Thoracic aorta (tissue), 2 donors: ENCODE measurements at regions not wholly inside any gene's neighbourhood (a gene's known extent, or its start where the extent isn't known, plus 50 kb on each side); places are given as distances from the start of the nearest gene placed in this dataset.

Experiments
- ATAC-seq: fragments of 150-250 bp; one replicate; pipeline ENCODE4 v1.8.0; 2017; ENCODE audit warnings: low read depth; ENCODE audit not compliant: insufficient number of reproducible peaks, low FRiP score
- DNase-seq: peaks from one replicate; pipeline ENCODE4 v3.0.0-alpha.2; 2020; ENCODE audit warnings: low spot score
- H3K27ac ChIP-seq, 2 donors: fragments of 200-600 bp; sonication (generic); 1 replicate in 1 of 2; 2 replicates in 1 of 2; pipeline ENCODE4 v1.5.1; 2016; ENCODE audit warnings: mild to moderate bottlenecking in 2 of 2, moderate library complexity in 2 of 2
- H3K27me3 ChIP-seq: fragments of 200-600 bp; sonication (generic); replicated peaks from 2 replicates; pipeline ENCODE4 v1.6.0; 2016; ENCODE audit warnings: mild to moderate bottlenecking; ENCODE audit not compliant: insufficient read depth
- H3K36me3 ChIP-seq: fragments of 200-600 bp; sonication (generic); one replicate; pipeline ENCODE4 v1.5.1; 2016
- H3K4me1 ChIP-seq, 2 donors: fragments of 200-600 bp; sonication (generic); 1 replicate in 1 of 2; 2 replicates in 1 of 2; pipeline versions ENCODE4 v1.5.1 to v1.6.0; 2016; ENCODE audit warnings: low read depth in 2 of 2, mild to moderate bottlenecking in 1 of 2; ENCODE audit not compliant: control insufficient read depth in 1 of 2
- H3K4me3 ChIP-seq: fragments of 200-600 bp; sonication (generic); 2 replicates; pipeline ENCODE4 v1.5.1; 2016; ENCODE audit warnings: mild to moderate bottlenecking
- H3K9me3 ChIP-seq: fragments of 200-600 bp; sonication (generic); 2 replicates; pipeline ENCODE4 v1.5.1; 2016
- CTCF ChIP-seq: fragments of 200-600 bp; sonication (generic); IDR thresholded peaks from one replicate; pipeline ENCODE4 v1.5.1; 2019; ENCODE audit warnings: antibody characterized with exemption

GRCh38 chr13:111022241-111022640 is 92.9 kb upstream of the ARHGEF7 start:
- Histone ChIP-seq H3K36me3 (no peaks in the 10 kb centered on the region), H3K4me1 (no peaks in the 10 kb centered on the region), H3K4me3 (no peak overlapping the region), H3K27me3 (no peaks in the 10 kb centered on the region), H3K9me3 (peaks cover 18% of the 10 kb centered on the region), H3K27ac (no peak overlapping the region)
- DNase-seq (no peak), ATAC-seq (no peak)
- TF ChIP-seq CTCF: no peak

- peaks cover 18% of the 10 kb centered on the region for H3K9me3 ChIP-seq
- DNase-seq (no peak), ATAC-seq (no peak)
- H3K27me3 ChIP-seq: no peaks in the 10 kb centered on the region
- no peak for TF ChIP-seq CTCF
- no peaks in the 10 kb centered on the region for H3K4me1 ChIP-seq
- no peaks in the 10 kb centered on the region for H3K36me3 ChIP-seq
- H3K27ac ChIP-seq: no peak overlapping the region
- no peak overlapping the region for H3K4me3 ChIP-seq
These were observed 93.8 kb upstream of the ARHGEF7 start for GRCh38 chr13:111021270-111021669.

GRCh38 chr13:111020546-111020945 is 94.6 kb upstream of the ARHGEF7 start:
- Histone ChIP-seq H3K9me3 (peaks cover 18% of the 10 kb centered on the region), H3K36me3 (no peaks in the 10 kb centered on the region), H3K27me3 (no peaks in the 10 kb centered on the region), H3K27ac (no peak overlapping the region), H3K4me1 (no peaks in the 10 kb centered on the region), H3K4me3 (no peak overlapping the region)
- TF ChIP-seq CTCF: no peak
- no peak for ATAC-seq
- DNase-seq: no peak

- Histone ChIP-seq H3K27ac (no peak overlapping the region), H3K9me3 (peaks cover 18% of the 10 kb centered on the region), H3K36me3 (no peaks in the 10 kb centered on the region), H3K27me3 (no peaks in the 10 kb centered on the region), H3K4me1 (no peaks in the 10 kb centered on the region), H3K4me3 (no peak overlapping the region)
- DNase-seq (no peak), ATAC-seq (no peak)
- TF ChIP-seq CTCF: no peak
These were observed 95.1 kb upstream of the ARHGEF7 start for GRCh38 chr13:111020021-111020420.

- no peak for ATAC-seq
- H3K4me1 ChIP-seq: no peaks in the 10 kb centered on the region
- no peak for TF ChIP-seq CTCF
- H3K27ac ChIP-seq: no peak overlapping the region
- H3K4me3 ChIP-seq: no peak overlapping the region
- H3K27me3 ChIP-seq: no peaks in the 10 kb centered on the region
- no peak for DNase-seq
- H3K9me3 ChIP-seq: peaks cover 18% of the 10 kb centered on the region
- H3K36me3 ChIP-seq: no peaks in the 10 kb centered on the region
These were observed 97.2 kb upstream of the ARHGEF7 start for GRCh38 chr13:111017755-111018459.
